HepG2 (cell line): ENCODE measurements at regions not wholly inside any gene's neighbourhood (a gene's known extent, or its start where the extent isn't known, plus 50 kb on each side); places are given as distances from the start of the nearest gene placed in this dataset.

Experiments used
- ARNT2 ChIP-seq: sonication (generic); formaldehyde crosslinking; IDR thresholded peaks from 2 replicates; pipeline ENCODE4 v1.8.0; 2022; ENCODE audit warnings: mild to moderate bottlenecking, low read depth, missing genetic modification reagents, moderate library complexity
- CTCF ChIP-seq: sonication (generic); formaldehyde crosslinking; IDR thresholded peaks from 2 replicates; pipeline ENCODE4 v1.5.0; 2020; ENCODE audit warnings: mild to moderate bottlenecking, missing genetic modification reagents, moderate library complexity
- ETV5 ChIP-seq: IDR thresholded peaks from 2 replicates; pipeline ENCODE4 v1.6.1; 2018; ENCODE audit warnings: missing biosample characterization, missing genetic modification reagents, inconsistent platforms, borderline replicate concordance
- TEAD2 ChIP-seq: sonication (generic); formaldehyde crosslinking; IDR thresholded peaks from 2 replicates; pipeline ENCODE4 v1.9.0; 2021; ENCODE audit warnings: missing genetic modification reagents

DNA sequence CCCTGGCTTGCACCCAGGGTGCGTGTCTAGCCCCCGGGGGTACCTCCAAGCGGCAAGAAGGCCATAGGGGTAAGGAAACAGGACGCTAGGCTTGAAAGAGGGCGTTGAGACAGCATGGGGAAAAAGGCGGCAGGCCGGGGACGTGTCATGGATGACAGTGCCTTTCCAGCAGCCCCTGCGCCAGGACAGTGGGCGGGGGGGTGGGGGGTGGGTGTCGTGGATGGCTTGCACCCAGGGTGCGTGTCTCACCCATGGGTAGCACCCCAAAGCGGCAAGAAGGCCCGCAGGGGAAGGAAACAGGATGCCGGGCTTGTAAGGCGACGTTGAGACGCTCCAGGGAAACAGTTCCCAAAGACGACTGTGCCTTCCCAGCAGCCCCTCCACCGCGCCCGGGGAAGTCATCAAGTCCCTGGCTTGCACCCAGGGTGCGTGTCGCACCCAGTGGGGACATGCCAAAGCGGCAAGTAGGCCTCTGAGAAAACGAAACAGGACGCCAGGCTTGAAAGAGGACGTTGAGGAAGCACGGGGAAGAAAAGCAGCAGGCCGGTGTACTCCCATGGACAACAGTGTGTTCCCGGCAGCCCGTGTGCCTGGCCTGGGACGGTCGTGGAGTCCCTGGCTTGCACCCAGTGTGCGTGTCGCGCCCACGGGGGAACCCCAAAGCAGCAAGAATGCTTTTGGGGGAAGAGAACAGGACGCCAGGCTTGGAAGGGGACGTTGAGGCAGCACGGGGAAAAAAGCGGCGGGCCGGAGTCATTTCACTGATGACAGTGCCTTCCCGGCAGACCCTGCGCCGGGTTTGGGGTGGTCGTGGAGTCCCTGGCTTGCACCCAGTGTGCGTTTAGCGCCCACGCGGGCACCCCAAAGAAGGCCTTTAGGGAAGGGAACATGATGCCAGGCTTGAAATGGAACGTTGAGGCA is 163.5 kb upstream of the ALG10B start:
- no peak for TF ChIP-seq CTCF
- no peak for TF ChIP-seq ETV5 (CRISPR knock-in tag)
- TF ChIP-seq ARNT2 (CRISPR knock-in tag) = no peak
- TF ChIP-seq TEAD2 (CRISPR knock-in tag) = no peak
